SK-N-SH (cell line): ENCODE measurements at regions not wholly inside any gene's neighbourhood (a gene's known extent, or its start where the extent isn't known, plus 50 kb on each side); places are given as distances from the start of the nearest gene placed in this dataset.

Source experiments
- CTCF ChIA-PET: fragments of 300-600, 350-600 bp; formaldehyde crosslinking; extraction: SDS; loops from one replicate; lab custom pipeline; 2021; lab: Yijun Ruan, JAX
- POLR2A ChIA-PET: fragments of 350-600 bp; sonication (Branson Sonifier 250); formaldehyde crosslinking; extraction: SDS; loops from one replicate; lab custom pipeline; 2020; ENCODE audit warnings: antibody characterized with exemption, inconsistent platforms; lab: Yijun Ruan, JAX
- DNase-seq: peaks from one replicate; pipeline ENCODE4 v3.0.0; 2012
- H2AFZ ChIP-seq: fragments of 200-600 bp; sonication (generic); 2 replicates; pipeline ENCODE4 v1.8.1; 2016; ENCODE audit warnings: antibody characterized with exemption, mild to moderate bottlenecking, low read depth
- H3F3A ChIP-seq: fragments of 200-600 bp; sonication (generic); replicated peaks from 2 replicates; pipeline ENCODE3; 2016; ENCODE audit warnings: antibody characterized with exemption, mild to moderate bottlenecking; ENCODE audit not compliant: insufficient read depth
- H3K27ac ChIP-seq, 2 experiments: fragments of 200-500 bp in 1 of 2; fragments of 200-600 bp in 1 of 2; sonication (Bioruptor generic) in 1 of 2; sonication (generic), shearing (Covaris generic) in 1 of 2; 2 replicates each; pipeline versions ENCODE4 v1.5.1 to v1.6.1; 2014 to 2016; ENCODE audit warnings: low read depth in 2 of 2, inconsistent platforms in 1 of 2, low read length in 1 of 2, mild to moderate bottlenecking in 1 of 2, mixed read lengths in 1 of 2
- H3K27me3 ChIP-seq: fragments of 200-600 bp; sonication (generic), shearing (Covaris generic); 2 replicates; pipeline ENCODE4 v1.6.1; 2016; ENCODE audit warnings: mixed run types; ENCODE audit not compliant: insufficient read depth
- H3K36me3 ChIP-seq, 2 experiments: fragments of 200-500 bp in 1 of 2; fragments of 200-600 bp in 1 of 2; sonication (Bioruptor generic) in 1 of 2; sonication (generic) in 1 of 2; replicated peaks in 1 of 2; 2 replicates each; pipeline versions ENCODE3 to v1.5.1; 2014 to 2016; ENCODE audit warnings: low read length in 1 of 2, mild to moderate bottlenecking in 1 of 2; ENCODE audit not compliant: insufficient read depth in 2 of 2, control insufficient read depth in 1 of 2
- H3K4me1 ChIP-seq, 2 experiments: fragments of 200-500 bp in 1 of 2; fragments of 200-600 bp in 1 of 2; sonication (Bioruptor generic) in 1 of 2; sonication (generic), shearing (Covaris generic) in 1 of 2; 2 replicates each; pipeline versions ENCODE4 v1.5.1 to v1.6.1; 2014 to 2016; ENCODE audit warnings: low read depth in 1 of 2, low read length in 1 of 2, mixed run types in 1 of 2; ENCODE audit not compliant: insufficient read depth in 2 of 2, control insufficient read depth in 1 of 2
- H3K4me2 ChIP-seq: fragments of 200-600 bp; sonication (generic), shearing (Covaris generic); 2 replicates; pipeline ENCODE4 v1.6.1; 2017; ENCODE audit warnings: mixed run types
- H3K4me3 ChIP-seq, 2 experiments: fragments of 200-500 bp in 1 of 2; fragments of 200-600 bp in 1 of 2; sonication (Bioruptor generic) in 1 of 2; sonication (generic), shearing (Covaris generic) in 1 of 2; 2 replicates each; pipeline versions ENCODE4 v1.5.1 to v1.8.1; 2014 to 2016; ENCODE audit warnings: low read depth in 2 of 2, inconsistent platforms in 1 of 2, low read length in 1 of 2, mild to moderate bottlenecking in 1 of 2, mixed read lengths in 1 of 2, moderate library complexity in 1 of 2
- H3K79me2 ChIP-seq: fragments of 200-600 bp; sonication (generic); 2 replicates; pipeline ENCODE4 v1.8.1; 2017; ENCODE audit warnings: mild to moderate bottlenecking; ENCODE audit not compliant: insufficient read depth
- H3K9ac ChIP-seq: fragments of 200-600 bp; sonication (generic); 2 replicates; pipeline ENCODE4 v1.6.1; 2017; ENCODE audit warnings: mixed run types
- H3K9me2 ChIP-seq: fragments of 200-600 bp; sonication (generic); 2 replicates; pipeline ENCODE4 v1.6.1; 2017; ENCODE audit warnings: mixed run types
- H3K9me3 ChIP-seq: fragments of 200-600 bp; sonication (generic); 2 replicates; pipeline ENCODE4 v1.6.1; 2017; ENCODE audit warnings: mixed run types, mild to moderate bottlenecking, moderate library complexity
- H4K20me1 ChIP-seq: fragments of 200-600 bp; sonication (generic); 2 replicates; pipeline ENCODE4 v1.6.1; 2017; ENCODE audit warnings: mild to moderate bottlenecking, mixed run types; ENCODE audit not compliant: insufficient read depth
- FOXJ3 ChIP-seq: sonication (generic); formaldehyde crosslinking; IDR thresholded peaks from 2 replicates; pipeline ENCODE4 v1.5.1; 2020; ENCODE audit warnings: mild to moderate bottlenecking, missing genetic modification reagents
- JUND ChIP-seq: IDR thresholded peaks from 2 replicates; pipeline ENCODE4 v1.4.0; 2012
- MEF2A ChIP-seq: IDR thresholded peaks from 2 replicates; pipeline ENCODE4 v1.4.0; 2012; ENCODE audit warnings: low read depth, borderline replicate concordance
- NFIC ChIP-seq: IDR thresholded peaks from 2 replicates; pipeline ENCODE4 v1.4.0; 2012; ENCODE audit warnings: borderline replicate concordance
- NRF1 ChIP-seq: IDR thresholded peaks from 2 replicates; pipeline ENCODE4 v1.6.1; 2012; ENCODE audit warnings: low read depth, mild to moderate bottlenecking, low read length
- SIN3A ChIP-seq: IDR thresholded peaks from 2 replicates; pipeline ENCODE4 v1.6.1; 2012; ENCODE audit warnings: low read depth, mild to moderate bottlenecking, low read length, moderate library complexity, borderline replicate concordance
- SMC3 ChIP-seq: IDR thresholded peaks from 2 replicates; pipeline ENCODE4 v1.6.1; 2012; ENCODE audit warnings: low read depth, low read length, improper control_type of control experiment
- TEAD4 ChIP-seq: IDR thresholded peaks from 2 replicates; pipeline ENCODE4 v1.4.0; 2012; ENCODE audit warnings: mild to moderate bottlenecking, borderline replicate concordance; ENCODE audit not compliant: insufficient read depth
- WGBS: methylation state at CpG from one replicate; pipeline ENCODE4 v1.1.6; 2017; ENCODE audit warnings: low lambda C conversion rate; 5-methylcytosine and 5-hydroxymethylcytosine counted together
- TF ChIP-seq, protein P1 (sequence below): fragments of 150-350 bp; IDR thresholded peaks from 2 replicates; pipeline ENCODE4 v1.6.1; 2017; ENCODE audit warnings: antibody characterized with exemption, low read length, low read depth, borderline replicate concordance
- TF ChIP-seq, protein P2 (sequence below): IDR thresholded peaks from 2 replicates; pipeline ENCODE4 v1.4.0; 2012; ENCODE audit warnings: low read depth
- TF ChIP-seq, protein P3 (sequence below): fragments of 150-350 bp; IDR thresholded peaks from 2 replicates; pipeline ENCODE4 v1.6.1; 2016; ENCODE audit warnings: mild to moderate bottlenecking, low read depth, low read length
- TF ChIP-seq, protein P4 (sequence below): IDR thresholded peaks from 2 replicates; pipeline ENCODE4 v1.6.1; 2012; ENCODE audit warnings: mild to moderate bottlenecking, low read depth, low read length, moderate library complexity
- TF ChIP-seq, protein P5 (sequence below): IDR thresholded peaks from 2 replicates; pipeline ENCODE4 v1.4.0; 2012; ENCODE audit warnings: low read depth, borderline replicate concordance

DNA sequence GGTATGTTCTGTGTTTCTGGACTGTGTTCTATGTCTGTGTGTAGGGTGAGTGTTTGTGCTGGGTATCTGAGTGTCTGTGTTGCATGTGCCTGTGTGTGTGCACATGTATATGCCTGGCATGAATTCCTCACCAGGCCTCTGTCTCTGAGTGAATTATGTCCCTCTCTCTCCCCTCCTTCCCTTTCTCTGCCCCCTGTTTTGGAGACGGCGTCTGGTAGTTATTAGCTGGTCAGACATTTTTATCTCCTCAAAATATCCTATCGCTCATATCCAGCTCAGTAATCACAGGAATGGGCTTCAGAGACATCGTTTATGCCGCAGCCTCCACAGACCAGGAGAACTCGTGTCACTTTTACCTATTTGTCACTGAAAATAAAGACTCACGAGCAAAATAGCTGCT lies 483.2 kb upstream of the BRINP1 start (continued):
- no peak for TF ChIP-seq SIN3A
- TF ChIP-seq, protein P1, sequence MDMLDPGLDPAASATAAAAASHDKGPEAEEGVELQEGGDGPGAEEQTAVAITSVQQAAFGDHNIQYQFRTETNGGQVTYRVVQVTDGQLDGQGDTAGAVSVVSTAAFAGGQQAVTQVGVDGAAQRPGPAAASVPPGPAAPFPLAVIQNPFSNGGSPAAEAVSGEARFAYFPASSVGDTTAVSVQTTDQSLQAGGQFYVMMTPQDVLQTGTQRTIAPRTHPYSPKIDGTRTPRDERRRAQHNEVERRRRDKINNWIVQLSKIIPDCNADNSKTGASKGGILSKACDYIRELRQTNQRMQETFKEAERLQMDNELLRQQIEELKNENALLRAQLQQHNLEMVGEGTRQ = no peak
- no peak for TF ChIP-seq NRF1
- TF ChIP-seq SMC3 = no peak
- TF ChIP-seq MEF2A = no peak

DNA sequence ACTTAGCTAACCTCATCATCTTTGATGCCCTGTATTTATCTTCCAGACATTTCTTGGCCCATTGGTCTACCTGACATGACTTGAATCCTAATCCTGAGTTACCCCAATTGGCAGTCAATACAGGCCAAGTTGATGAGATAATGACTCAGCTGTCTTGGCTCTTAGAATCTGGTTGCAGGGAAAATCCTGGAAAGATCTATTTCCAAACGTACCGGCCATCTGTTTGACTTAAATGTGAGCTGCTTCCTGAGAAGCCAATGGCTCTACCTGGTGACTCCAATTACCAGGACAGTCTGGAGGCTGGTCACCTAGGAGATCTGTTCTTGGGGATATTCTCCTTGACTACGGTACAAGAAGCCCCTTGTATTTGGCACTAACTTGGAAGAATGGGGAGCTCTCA lies 475.2 kb upstream of the BRINP1 start:
- Histone ChIP-seq H3K27me3 (no peaks in the 10 kb centered on the region), H3K9ac (no peak overlapping the region)
- TF ChIP-seq, protein P2, sequence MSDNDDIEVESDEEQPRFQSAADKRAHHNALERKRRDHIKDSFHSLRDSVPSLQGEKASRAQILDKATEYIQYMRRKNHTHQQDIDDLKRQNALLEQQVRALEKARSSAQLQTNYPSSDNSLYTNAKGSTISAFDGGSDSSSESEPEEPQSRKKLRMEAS = no peak
- TF ChIP-seq, protein P3, sequence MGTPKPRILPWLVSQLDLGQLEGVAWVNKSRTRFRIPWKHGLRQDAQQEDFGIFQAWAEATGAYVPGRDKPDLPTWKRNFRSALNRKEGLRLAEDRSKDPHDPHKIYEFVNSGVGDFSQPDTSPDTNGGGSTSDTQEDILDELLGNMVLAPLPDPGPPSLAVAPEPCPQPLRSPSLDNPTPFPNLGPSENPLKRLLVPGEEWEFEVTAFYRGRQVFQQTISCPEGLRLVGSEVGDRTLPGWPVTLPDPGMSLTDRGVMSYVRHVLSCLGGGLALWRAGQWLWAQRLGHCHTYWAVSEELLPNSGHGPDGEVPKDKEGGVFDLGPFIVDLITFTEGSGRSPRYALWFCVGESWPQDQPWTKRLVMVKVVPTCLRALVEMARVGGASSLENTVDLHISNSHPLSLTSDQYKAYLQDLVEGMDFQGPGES = no peak
- TF ChIP-seq, protein P4, sequence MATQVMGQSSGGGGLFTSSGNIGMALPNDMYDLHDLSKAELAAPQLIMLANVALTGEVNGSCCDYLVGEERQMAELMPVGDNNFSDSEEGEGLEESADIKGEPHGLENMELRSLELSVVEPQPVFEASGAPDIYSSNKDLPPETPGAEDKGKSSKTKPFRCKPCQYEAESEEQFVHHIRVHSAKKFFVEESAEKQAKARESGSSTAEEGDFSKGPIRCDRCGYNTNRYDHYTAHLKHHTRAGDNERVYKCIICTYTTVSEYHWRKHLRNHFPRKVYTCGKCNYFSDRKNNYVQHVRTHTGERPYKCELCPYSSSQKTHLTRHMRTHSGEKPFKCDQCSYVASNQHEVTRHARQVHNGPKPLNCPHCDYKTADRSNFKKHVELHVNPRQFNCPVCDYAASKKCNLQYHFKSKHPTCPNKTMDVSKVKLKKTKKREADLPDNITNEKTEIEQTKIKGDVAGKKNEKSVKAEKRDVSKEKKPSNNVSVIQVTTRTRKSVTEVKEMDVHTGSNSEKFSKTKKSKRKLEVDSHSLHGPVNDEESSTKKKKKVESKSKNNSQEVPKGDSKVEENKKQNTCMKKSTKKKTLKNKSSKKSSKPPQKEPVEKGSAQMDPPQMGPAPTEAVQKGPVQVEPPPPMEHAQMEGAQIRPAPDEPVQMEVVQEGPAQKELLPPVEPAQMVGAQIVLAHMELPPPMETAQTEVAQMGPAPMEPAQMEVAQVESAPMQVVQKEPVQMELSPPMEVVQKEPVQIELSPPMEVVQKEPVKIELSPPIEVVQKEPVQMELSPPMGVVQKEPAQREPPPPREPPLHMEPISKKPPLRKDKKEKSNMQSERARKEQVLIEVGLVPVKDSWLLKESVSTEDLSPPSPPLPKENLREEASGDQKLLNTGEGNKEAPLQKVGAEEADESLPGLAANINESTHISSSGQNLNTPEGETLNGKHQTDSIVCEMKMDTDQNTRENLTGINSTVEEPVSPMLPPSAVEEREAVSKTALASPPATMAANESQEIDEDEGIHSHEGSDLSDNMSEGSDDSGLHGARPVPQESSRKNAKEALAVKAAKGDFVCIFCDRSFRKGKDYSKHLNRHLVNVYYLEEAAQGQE = no peak
- TF ChIP-seq, protein P1 = no peak
- TF ChIP-seq SMC3 = no peak
- TF ChIP-seq FOXJ3 = no peak
- no peak for TF ChIP-seq JUND
- TF ChIP-seq, protein P5, sequence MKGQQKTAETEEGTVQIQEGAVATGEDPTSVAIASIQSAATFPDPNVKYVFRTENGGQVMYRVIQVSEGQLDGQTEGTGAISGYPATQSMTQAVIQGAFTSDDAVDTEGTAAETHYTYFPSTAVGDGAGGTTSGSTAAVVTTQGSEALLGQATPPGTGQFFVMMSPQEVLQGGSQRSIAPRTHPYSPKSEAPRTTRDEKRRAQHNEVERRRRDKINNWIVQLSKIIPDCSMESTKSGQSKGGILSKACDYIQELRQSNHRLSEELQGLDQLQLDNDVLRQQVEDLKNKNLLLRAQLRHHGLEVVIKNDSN = no peak
- no peak for TF ChIP-seq SIN3A
- TF ChIP-seq NFIC = no peak
- no peak for TF ChIP-seq TEAD4
- TF ChIP-seq, all 33 proteins: peak for 0
- POLR2A ChIA-PET = no interaction called here
- H3K9me2 ChIP-seq = no peaks in the 10 kb centered on the region
- H3K4me2 ChIP-seq = no peak overlapping the region
- no peaks in the 10 kb centered on the region for H3F3A ChIP-seq
- H3K4me3 ChIP-seq = no peak overlapping the region
- no peaks in the 10 kb centered on the region for H3K9me3 ChIP-seq
- H3K27ac ChIP-seq = no peak overlapping the region
- WGBS = 55% methylated on average over 3 of the region's 3 CpGs
- no peak for DNase-seq
- no peak overlapping the region for H2AFZ ChIP-seq
- H3K4me1 ChIP-seq = no peaks in the 10 kb centered on the region
- no peaks in the 10 kb centered on the region for H4K20me1 ChIP-seq
- CTCF ChIA-PET = no interaction called here
- H3K79me2 ChIP-seq = no peaks in the 10 kb centered on the region
- no peaks in the 10 kb centered on the region for H3K36me3 ChIP-seq
